Kidney (tissue), 13 donors: ENCODE measurements at regions not wholly inside any gene's neighbourhood (a gene's known extent, or its start where the extent isn't known, plus 50 kb on each side); places are given as distances from the start of the nearest gene placed in this dataset.

ENCODE experiments used
- DNase-seq, 5 donors: peaks; one replicate each; pipeline ENCODE4 v3.0.0-alpha.2; 2013 to 2020
- FAIRE-seq: peaks from 2 replicates; lab custom pipeline; 2012; peaks lifted over from hg19 to GRCh38; lab: Jason Lieb, UNC
- H3K27ac ChIP-seq, 2 donors: one replicate each; pipeline ENCODE4 v1.7.0; 2013; ENCODE audit warnings: low read depth in 2 of 2, low read length in 2 of 2, inconsistent platforms in 1 of 2
- H3K27me3 ChIP-seq: one replicate; pipeline ENCODE4 v1.7.1; 2013; ENCODE audit warnings: low read length, inconsistent platforms; ENCODE audit not compliant: control insufficient read depth, insufficient read depth
- H3K36me3 ChIP-seq, 3 donors: one replicate each; pipeline versions ENCODE4 v1.7.0 to v1.7.1; 2013; ENCODE audit warnings: low read length in 3 of 3, control low read depth in 1 of 3, inconsistent platforms in 1 of 3; ENCODE audit not compliant: insufficient read depth in 3 of 3, control insufficient read depth in 2 of 3
- H3K4me1 ChIP-seq, 3 donors: one replicate each; pipeline versions ENCODE4 v1.7.0 to v1.7.1; 2013; ENCODE audit warnings: low read length in 3 of 3, inconsistent platforms in 1 of 3, low read depth in 1 of 3; ENCODE audit not compliant: control insufficient read depth in 2 of 3, insufficient read depth in 2 of 3
- H3K4me3 ChIP-seq, 3 donors: one replicate each; pipeline versions ENCODE4 v1.7.0 to v1.8.1; 2013; ENCODE audit warnings: low read length in 3 of 3, control low read depth in 1 of 3, inconsistent platforms in 1 of 3
- H3K9ac ChIP-seq, 3 donors: one replicate each; pipeline versions ENCODE4 v1.7.0 to v1.7.1; 2013; ENCODE audit warnings: low read length in 3 of 3, control low read depth in 1 of 3, inconsistent platforms in 1 of 3
- H3K9me3 ChIP-seq, 3 donors: one replicate each; pipeline versions ENCODE4 v1.7.0 to v1.7.1; 2013; ENCODE audit warnings: low read length in 3 of 3, control low read depth in 1 of 3, inconsistent platforms in 1 of 3; ENCODE audit not compliant: control insufficient read depth in 2 of 3, insufficient read depth in 1 of 3
- CTCF ChIP-seq: IDR thresholded peaks from 3 replicates; pipeline ENCODE4 v1.5.1; 2012; ENCODE audit warnings: mild to moderate bottlenecking, moderate library complexity, borderline replicate concordance; ENCODE audit not compliant: insufficient read depth; ENCODE audit errors: extremely low read depth
- intact Hi-C: fragments of 100-400 bp; cut with DNase I; formaldehyde crosslinking; loops from one replicate; pipeline ENCODE4 v1.11.1; 2022
- donor health status: control.
- donor health status: control.
- donor health status: control.
- donor health status: control.
- donor health status: control.
- donor health status: DM: yes; HTN: yes; CAD: no.
- donor health status: Normal renal cell carcinoma (clear cell type).

GRCh38 chr2:19021721-19022120 lies 336.7 kb downstream of the OSR1 start:
- no peak for TF ChIP-seq CTCF
- Histone ChIP-seq H3K4me3 (no peak overlapping the region), H3K4me1 (no peaks in the 10 kb centered on the region), H3K9me3 (no peaks in the 10 kb centered on the region), H3K36me3 (no peaks in the 10 kb centered on the region), H3K9ac (no peak overlapping the region), H3K27ac (no peak overlapping the region), H3K27me3 (no peaks in the 10 kb centered on the region)
- intact Hi-C loops: no loop called here
- DNase-seq (no peak), FAIRE-seq (no peak)

- Histone ChIP-seq H3K9ac (no peak overlapping the region), H3K27ac (no peak overlapping the region), H3K9me3 (no peaks in the 10 kb centered on the region), H3K4me1 (no peaks in the 10 kb centered on the region), H3K4me3 (no peak overlapping the region), H3K27me3 (no peaks in the 10 kb centered on the region), H3K36me3 (no peaks in the 10 kb centered on the region)
- TF ChIP-seq CTCF: no peak
- no peak for FAIRE-seq
- intact Hi-C loops: no loop called here
- DNase-seq: no peak
Observed at GRCh38 chr2:19021100-19021476, 337.3 kb downstream of the OSR1 start.

- no peaks in the 10 kb centered on the region for H3K27me3 ChIP-seq
Observed at GRCh38 chr2:19020144-19021099, 338.0 kb downstream of the OSR1 start.

More at GRCh38 chr2:19020144-19021099, 338.0 kb downstream of the OSR1 start:
- TF ChIP-seq CTCF: no peak
- no peaks in the 10 kb centered on the region for H3K36me3 ChIP-seq
- H3K9me3 ChIP-seq: no peaks in the 10 kb centered on the region
- no peak overlapping the region for H3K27ac ChIP-seq
- no peak overlapping the region for H3K9ac ChIP-seq
- no peaks in the 10 kb centered on the region for H3K4me1 ChIP-seq
- FAIRE-seq (no peak), DNase-seq (no peak)
- H3K4me3 ChIP-seq: no peak overlapping the region
- intact Hi-C loops: no loop called here
